ENCODE measurements at regions not wholly inside any gene's neighbourhood (a gene's known extent, or its start where the extent isn't known, plus 50 kb on each side); places are given as distances from the start of the nearest gene placed in this dataset.
"Not testable (repeated sequence)": the region's sequence is repeated elsewhere in the genome, so short reads cannot be mapped to it uniquely, and the experiment has no call there.

GRCh38 chr1:5684791-5685190, 307.4 kb downstream of the NPHP4 start:
- no peak for DNase-seq

DNA sequence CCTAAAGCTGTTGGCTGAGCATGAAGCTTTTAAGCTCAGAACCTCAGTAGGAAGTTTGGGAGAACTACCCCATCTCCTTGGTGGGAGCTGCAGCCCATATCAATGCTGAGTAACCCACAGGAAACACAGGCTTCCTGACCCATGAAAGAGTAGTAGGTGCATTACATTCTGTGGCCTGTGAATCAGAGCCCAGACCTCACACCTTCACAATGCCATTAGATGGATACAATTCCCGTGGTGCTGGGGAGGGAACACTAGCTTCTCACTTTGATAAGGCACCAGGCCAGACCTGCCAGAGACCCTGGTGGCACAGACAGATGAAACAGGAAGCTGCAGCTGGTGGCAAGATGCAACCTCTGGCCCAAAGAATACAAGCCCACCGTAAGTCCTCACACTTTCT, 308.8 kb downstream of the NPHP4 start:
- DNase-seq = no peak

- DNase-seq = no peak
These were observed 309.5 kb downstream of the NPHP4 start for GRCh38 chr1:5682626-5683225.

- DNase-seq = no peak
These were observed 310.6 kb downstream of the NPHP4 start for GRCh38 chr1:5681654-5682053.

GRCh38 chr1:5680600-5680999, 311.6 kb downstream of the NPHP4 start:
- DNase-seq = no peak

- DNase-seq = no peak
These were observed 313.5 kb downstream of the NPHP4 start for GRCh38 chr1:5678759-5679158.

- DNase-seq = not testable (repeated sequence)
These were observed 319.9 kb downstream of the NPHP4 start for GRCh38 chr1:5672355-5672754.

- no peak for DNase-seq
These were observed 321.5 kb downstream of the NPHP4 start for GRCh38 chr1:5670590-5671350.

GRCh38 chr1:5667513-5668325, 324.5 kb downstream of the NPHP4 start:
- DNase-seq = no peak

DNA sequence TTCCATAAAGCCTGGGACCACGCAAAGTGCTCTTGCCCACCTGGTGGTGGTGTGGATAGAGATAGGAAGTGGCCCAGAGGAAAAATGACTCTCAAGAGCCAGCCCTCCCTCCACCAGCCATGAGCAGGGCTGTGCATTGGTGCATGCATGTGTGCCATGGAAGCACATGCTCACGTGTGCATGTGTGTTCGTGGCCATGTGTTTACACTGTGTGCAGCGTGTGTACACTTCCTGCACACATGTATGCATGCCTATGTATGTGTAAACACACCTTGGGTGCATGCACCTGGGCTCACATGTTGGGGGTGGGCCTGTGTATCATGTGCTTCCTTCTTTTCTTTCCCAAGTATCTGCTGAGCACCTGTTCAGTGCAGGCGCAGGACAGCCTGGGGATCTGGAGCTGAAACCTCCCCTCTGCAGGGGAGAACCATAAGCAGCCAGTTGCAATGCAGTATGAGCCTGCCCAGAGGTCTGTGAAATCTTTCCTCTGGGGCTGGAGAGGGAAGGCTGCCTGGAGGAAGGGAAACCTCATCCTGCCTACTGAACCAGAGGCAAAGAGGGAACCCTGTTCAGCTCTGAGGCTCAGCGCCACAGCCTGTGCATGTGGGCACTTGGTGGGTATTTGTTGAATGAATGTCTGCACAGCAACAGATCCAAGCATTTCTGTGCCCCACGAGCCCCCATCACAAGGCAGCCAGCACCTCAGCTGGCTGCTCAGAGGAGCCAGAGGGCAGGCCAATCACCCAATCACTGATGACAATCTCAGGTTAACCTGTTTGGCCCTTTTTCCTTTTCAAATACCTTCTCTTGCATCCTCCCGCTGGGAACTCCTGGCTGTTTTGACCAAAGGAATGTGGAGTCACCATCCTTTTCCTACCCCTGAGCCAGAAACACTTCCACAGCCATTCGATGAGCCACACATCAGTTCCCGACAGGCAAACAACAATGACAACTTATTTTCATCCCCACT, 327.0 kb downstream of the NPHP4 start:
- DNase-seq = no peak

DNA sequence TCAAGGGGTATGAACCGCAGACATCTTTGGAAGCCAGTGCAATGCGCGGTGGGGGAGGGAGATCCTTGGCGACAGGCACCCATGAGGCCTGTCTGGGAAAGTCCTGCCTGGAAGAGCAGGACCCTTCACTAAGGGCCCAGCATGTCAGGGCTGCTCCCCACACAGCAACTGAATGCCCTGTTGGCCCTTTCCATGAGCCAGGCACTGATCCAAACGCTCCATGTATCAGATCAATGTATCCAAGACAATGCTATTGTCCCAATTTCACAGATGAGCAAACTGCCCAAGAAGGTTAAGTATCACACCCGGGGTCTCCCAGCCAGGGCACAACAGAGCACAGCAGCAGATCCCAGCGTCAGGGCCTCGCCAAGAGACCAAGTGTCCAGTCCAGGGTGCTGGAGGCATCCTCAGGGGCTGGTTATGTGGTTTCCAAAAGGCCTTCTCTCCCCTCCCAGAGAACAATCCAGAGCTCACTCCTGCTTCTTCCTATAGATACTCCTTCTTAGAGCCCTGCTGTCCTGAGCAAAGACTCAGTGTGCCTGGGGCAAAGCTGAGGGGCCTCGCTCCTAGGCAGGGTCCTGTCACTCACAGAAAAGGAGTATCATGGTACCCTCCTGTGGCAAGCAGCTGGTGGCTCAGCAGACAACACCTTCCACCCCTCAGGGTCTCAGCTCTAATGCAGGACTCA, 328.0 kb downstream of the NPHP4 start:
- no peak for DNase-seq

- DNase-seq = no peak
These were observed 329.5 kb downstream of the NPHP4 start for GRCh38 chr1:5662744-5663126.

DNA sequence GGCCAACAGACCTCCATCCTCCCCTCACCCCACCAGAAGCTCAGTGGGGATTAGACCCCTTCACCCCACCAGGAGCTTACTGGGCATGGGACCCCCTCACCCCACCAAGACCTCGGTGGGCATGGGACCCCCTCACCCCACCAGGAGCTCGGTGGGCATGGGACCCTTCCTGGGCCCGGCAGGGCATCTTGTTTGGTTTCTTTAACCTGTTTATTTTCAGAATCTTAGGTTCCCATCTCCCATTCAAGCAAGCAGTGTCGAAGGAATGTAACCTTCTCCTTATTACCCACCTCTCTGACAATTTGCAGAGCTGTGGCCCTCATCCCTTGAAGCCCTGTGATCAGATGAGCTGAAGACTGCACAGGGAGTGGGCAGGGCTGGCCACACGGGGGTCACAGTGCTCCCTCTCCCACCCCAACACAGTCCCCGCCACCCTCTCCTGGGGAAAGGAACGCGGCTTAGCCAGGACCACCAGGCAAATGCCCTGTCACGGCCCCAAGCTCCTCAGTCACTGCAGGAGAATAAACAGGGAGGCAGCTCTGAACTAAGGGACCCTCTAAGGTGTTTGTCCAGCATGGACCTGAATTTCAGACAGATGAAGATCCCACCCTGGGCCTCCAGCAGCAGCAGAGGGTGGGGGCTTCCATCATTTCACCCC, 330.0 kb downstream of the NPHP4 start:
- DNase-seq = no peak

DNA sequence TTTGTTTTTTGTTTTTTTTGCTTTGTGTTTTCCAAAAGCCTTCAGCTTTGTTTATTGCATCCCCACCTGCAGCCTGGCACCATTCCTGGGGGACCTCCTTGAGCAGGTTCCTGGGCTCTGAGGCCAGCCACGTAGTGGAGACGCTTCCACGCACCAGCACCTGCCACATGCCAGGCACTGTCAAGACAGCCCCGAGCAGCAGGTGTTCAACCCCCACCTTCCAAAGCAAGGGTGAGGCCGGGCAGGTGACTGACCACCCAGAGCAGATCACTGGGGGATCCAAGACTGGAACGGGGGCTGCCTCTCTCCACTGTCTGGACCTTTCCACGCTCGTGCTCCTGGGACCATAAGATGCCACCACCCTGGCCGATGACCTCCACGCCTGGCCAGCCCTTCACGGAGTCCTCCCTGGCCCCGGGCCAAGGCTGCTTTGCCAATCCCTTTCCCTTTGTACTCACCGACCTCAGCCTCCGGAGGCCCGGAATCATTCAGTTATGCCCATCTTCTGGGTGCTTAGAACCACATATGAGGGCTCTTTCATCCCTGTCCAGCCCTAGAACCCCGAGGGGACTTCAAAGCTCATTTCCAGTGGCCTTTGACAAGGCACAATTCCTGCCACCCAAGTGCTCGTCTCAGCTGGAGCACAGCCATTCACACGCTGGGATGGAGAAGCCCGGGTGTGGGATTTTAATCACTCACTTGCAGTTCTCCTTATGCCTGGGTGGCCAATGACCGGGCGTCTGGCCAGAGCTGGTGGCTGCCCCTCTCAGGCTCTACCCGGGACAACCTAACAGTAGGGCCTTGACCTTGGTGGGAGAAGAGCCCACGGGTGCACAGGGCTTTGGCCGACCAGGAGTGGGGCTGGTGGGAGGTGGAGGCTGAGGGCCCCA, 330.8 kb downstream of the NPHP4 start:
- no peak for DNase-seq

GRCh38 chr1:5660141-5660935, 331.9 kb downstream of the NPHP4 start:
- no peak for DNase-seq

DNA sequence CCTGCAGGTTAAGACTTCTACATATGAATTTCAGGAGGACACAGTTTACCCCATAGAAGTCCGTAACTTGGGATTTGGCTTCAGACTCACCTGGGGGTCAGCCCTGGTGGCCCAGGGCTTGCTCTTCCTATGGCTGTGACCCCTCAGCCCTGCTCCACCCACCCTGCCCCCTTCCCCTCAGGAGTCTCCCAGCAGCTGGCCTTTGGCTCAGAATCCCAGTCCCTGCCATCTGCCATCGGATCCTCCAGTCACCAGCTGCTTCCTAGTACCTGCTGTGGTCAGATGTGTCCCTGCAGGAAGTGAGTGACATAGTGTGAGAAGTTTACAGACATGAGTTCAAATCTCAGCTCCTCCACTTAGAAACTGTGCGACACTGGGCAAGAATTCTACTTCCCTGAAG, 332.6 kb downstream of the NPHP4 start:
- DNase-seq = no peak

GRCh38 chr1:5658340-5659316, 333.6 kb downstream of the NPHP4 start:
- no peak for DNase-seq

Data from T-helper 1 cell (primary cell).